ENCODE measurements at regions not wholly inside any gene's neighbourhood (a gene's known extent, or its start where the extent isn't known, plus 50 kb on each side); places are given as distances from the start of the nearest gene placed in this dataset.

- no peak for TF ChIP-seq POLR2A (IDR thresholded peaks at IDR 0.05)
- TF ChIP-seq, protein P1, sequence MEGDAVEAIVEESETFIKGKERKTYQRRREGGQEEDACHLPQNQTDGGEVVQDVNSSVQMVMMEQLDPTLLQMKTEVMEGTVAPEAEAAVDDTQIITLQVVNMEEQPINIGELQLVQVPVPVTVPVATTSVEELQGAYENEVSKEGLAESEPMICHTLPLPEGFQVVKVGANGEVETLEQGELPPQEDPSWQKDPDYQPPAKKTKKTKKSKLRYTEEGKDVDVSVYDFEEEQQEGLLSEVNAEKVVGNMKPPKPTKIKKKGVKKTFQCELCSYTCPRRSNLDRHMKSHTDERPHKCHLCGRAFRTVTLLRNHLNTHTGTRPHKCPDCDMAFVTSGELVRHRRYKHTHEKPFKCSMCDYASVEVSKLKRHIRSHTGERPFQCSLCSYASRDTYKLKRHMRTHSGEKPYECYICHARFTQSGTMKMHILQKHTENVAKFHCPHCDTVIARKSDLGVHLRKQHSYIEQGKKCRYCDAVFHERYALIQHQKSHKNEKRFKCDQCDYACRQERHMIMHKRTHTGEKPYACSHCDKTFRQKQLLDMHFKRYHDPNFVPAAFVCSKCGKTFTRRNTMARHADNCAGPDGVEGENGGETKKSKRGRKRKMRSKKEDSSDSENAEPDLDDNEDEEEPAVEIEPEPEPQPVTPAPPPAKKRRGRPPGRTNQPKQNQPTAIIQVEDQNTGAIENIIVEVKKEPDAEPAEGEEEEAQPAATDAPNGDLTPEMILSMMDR (IDR thresholded peaks at IDR 0.05): no peak
These were observed 56.4 kb upstream of the MRI1 start for GRCh38 chr19:13707915-13708314.
